GM19455 (cell line): ENCODE measurements at regions not wholly inside any gene's neighbourhood (a gene's known extent, or its start where the extent isn't known, plus 50 kb on each side); places are given as distances from the start of the nearest gene placed in this dataset.
"Not testable (repeated sequence)": the region's sequence is repeated elsewhere in the genome, so short reads cannot be mapped to it uniquely, and the experiment has no call there.

ENCODE experiments used
- ATAC-seq: cut with Tn5 transposase; IDR thresholded peaks from one replicate; pipeline ENCODE4 v1.9.1; 2021; ENCODE audit not compliant: unreplicated experiment

- ATAC-seq = no peak
Observed at GRCh38 chr7:14973712-14974428, 71.3 kb upstream of the DGKB start.

GRCh38 chr7:14971678-14972077, 69.1 kb upstream of the DGKB start:
- ATAC-seq = not testable (repeated sequence)

DNA sequence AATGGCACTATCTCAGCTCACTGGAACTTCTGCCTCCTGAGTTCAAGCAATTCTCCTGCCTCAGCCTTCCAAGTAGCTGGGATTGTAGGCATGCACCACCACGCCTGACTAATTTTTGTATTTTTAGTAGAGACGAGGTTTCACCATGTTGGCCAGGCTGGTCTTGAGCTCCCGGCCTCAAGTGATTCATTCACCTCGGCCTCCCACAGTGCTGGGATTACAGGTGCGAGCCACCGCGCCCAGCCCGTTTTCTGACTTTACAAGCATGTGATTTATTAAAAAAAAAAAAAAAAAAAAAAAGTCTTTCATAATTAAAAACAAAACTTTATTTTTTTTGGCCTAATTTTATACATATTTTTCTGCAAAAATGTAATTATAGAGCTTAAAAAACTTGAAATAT, 64.8 kb upstream of the DGKB start:
- not testable (repeated sequence) for ATAC-seq

DNA sequence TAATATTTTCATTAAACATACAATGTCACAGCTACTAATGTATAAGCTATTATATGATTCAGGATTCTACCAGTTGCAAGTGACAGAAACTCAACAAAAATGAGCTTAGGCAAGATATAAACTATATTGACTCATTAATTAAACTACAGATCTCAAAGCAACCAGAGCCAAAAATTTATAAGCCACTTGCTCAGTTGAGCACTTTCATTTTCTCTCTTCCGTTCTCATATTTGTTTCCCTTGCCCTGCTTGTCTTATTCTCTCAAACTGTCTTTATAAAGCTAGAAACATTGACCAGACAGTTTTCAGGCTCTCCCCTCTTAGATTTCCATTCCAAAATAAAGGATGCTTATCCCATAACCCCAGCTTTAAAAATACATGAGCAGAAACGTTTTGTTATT, 60.2 kb upstream of the DGKB start:
- ATAC-seq = no peak

DNA sequence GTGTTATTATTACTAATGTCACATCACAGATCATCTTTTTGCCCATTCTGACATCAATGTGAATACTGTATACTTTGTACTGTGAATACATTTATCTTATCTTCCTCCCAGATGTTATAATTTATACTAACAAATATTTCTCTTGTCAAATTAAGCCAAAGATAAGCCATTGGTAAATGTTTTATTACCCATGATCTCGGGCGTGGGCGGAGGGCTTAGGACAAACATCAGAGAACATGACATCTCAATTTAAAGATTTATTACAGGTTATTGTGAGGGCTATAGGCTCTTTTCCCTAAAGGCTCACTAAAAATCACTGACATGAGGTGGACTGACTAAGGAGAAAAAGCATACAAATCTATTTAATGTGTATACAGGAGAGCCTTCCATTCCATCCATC, 58.2 kb upstream of the DGKB start:
- no peak for ATAC-seq

- ATAC-seq = no peak
Observed at GRCh38 chr7:14959339-14959738, 56.8 kb upstream of the DGKB start.

GRCh38 chr7:14954035-14954434, 51.5 kb upstream of the DGKB start:
- no peak for ATAC-seq
